ENCODE measurements at regions not wholly inside any gene's neighbourhood (a gene's known extent, or its start where the extent isn't known, plus 50 kb on each side); places are given as distances from the start of the nearest gene placed in this dataset.

DNA sequence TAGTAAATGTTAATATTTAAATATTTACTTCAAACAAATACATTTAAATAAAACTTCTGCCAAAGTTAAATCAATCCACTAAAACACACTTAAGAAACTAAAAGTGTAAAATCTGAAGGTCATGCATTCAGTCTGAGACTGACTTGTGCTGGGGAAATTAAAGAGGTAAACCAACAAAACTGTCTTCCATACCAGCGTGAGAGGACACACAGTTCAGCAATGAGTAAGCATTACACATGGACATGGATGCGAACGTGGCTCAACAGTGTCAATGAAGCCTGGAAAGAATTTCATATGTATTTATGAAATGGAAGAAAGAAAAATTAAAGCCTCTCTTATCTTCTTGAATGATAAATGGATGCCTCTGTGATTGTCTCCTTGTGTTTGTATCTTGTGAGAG is 1052.3 kb downstream of the AACS start:
- no peak overlapping the region for H2AFZ ChIP-seq (ENCODE audit: low read depth, low read length)
- H3K9me1 ChIP-seq (replicated peaks; ENCODE audit: control insufficient read depth, extremely low read depth, insufficient read depth, low read length), result no peaks in the 10 kb centered on the region
- H3K27ac ChIP-seq (ENCODE audit: insufficient read depth, low read depth, low read length), result no peak overlapping the region
- H3K36me3 ChIP-seq (ENCODE audit: control insufficient read depth in 2 of 2, extremely low read depth in 1 of 2, insufficient read depth in 2 of 2, low read length in 2 of 2), result no peaks in the 10 kb centered on the region
- FAIRE-seq (no peak), DNase-seq (ENCODE audit: low read depth, low spot score) (no peak)
- H3K9ac ChIP-seq (replicated peaks; ENCODE audit: extremely low read depth, insufficient read depth, low read length), result no peak overlapping the region
- ChIA-PET POLR2A (no interaction called here), CTCF (no interaction called here)
- dilution Hi-C loops (cut with MboI; ENCODE audit: extremely low pct_ligation_motif_present, low sequenced_read_pairs), result no loop called here
- no peaks in the 10 kb centered on the region for H3K4me1 ChIP-seq (ENCODE audit: control insufficient read depth, extremely low read depth, insufficient read depth, low read length)
- no peaks in the 10 kb centered on the region for H3K79me2 ChIP-seq (ENCODE audit: control insufficient read depth, insufficient read depth, low read length)
- intact Hi-C loops (cut with micrococcal nuclease), result no loop called here
- BruUV-seq (replicated peaks), result no TSS peak
- H3K9me3 ChIP-seq (replicated peaks; ENCODE audit: control insufficient read depth, insufficient read depth, low read length), result peaks cover 11% of the 10 kb centered on the region
- TF ChIP-seq FOS (IDR thresholded peaks at IDR 0.05; ENCODE audit: borderline replicate concordance, insufficient read depth, low read length) (no peak), GATA2 (IDR thresholded peaks at IDR 0.05; ENCODE audit: insufficient read depth, insufficient read length, low read depth, low read length) (no peak), JUN (IDR thresholded peaks at IDR 0.05; ENCODE audit: borderline replicate concordance, insufficient read depth, insufficient read length, low read depth) (no peak), POLR2A (IDR thresholded peaks at IDR 0.05; ENCODE audit: low read depth, low read length) (no peak), MYC (IDR thresholded peaks at IDR 0.05; ENCODE audit: low read depth, low read length) (no peak), EZH2 (IDR thresholded peaks at IDR 0.05; ENCODE audit: borderline replicate concordance, low read depth, low read length, severe bottlenecking) (no peak), POLR2AphosphoS5 (IDR thresholded peaks at IDR 0.05; ENCODE audit: insufficient read depth, low read depth, low read length) (no peak)
- TF ChIP-seq, protein P1, sequence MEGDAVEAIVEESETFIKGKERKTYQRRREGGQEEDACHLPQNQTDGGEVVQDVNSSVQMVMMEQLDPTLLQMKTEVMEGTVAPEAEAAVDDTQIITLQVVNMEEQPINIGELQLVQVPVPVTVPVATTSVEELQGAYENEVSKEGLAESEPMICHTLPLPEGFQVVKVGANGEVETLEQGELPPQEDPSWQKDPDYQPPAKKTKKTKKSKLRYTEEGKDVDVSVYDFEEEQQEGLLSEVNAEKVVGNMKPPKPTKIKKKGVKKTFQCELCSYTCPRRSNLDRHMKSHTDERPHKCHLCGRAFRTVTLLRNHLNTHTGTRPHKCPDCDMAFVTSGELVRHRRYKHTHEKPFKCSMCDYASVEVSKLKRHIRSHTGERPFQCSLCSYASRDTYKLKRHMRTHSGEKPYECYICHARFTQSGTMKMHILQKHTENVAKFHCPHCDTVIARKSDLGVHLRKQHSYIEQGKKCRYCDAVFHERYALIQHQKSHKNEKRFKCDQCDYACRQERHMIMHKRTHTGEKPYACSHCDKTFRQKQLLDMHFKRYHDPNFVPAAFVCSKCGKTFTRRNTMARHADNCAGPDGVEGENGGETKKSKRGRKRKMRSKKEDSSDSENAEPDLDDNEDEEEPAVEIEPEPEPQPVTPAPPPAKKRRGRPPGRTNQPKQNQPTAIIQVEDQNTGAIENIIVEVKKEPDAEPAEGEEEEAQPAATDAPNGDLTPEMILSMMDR (IDR thresholded peaks at IDR 0.05; ENCODE audit: extremely low read depth in 1 of 2, insufficient read depth in 1 of 2, low read depth in 1 of 2, low read length in 2 of 2), result no peak
- TF ChIP-seq, protein P2, sequence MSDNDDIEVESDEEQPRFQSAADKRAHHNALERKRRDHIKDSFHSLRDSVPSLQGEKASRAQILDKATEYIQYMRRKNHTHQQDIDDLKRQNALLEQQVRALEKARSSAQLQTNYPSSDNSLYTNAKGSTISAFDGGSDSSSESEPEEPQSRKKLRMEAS (IDR thresholded peaks at IDR 0.05; ENCODE audit: insufficient read depth, insufficient read length), result no peak
- no peak overlapping the region for H3K4me2 ChIP-seq (ENCODE audit: insufficient read depth, low read length)
- H3K27me3 ChIP-seq (ENCODE audit: control insufficient read depth in 2 of 2, insufficient read depth in 2 of 2, low read length in 2 of 2), result no peaks in the 10 kb centered on the region
- no peak overlapping the region for H3K4me3 ChIP-seq (replicated peaks in 1 of 3; ENCODE audit: insufficient read depth in 1 of 3, low read depth in 1 of 3, low read length in 3 of 3)
- H4K20me1 ChIP-seq (replicated peaks; ENCODE audit: control insufficient read depth, extremely low read depth, insufficient read depth, low read length), result no peaks in the 10 kb centered on the region

Data from endothelial cell of umbilical vein (primary cell).